GM12878 (cell line): ENCODE measurements at regions not wholly inside any gene's neighbourhood (a gene's known extent, or its start where the extent isn't known, plus 50 kb on each side); places are given as distances from the start of the nearest gene placed in this dataset.

ENCODE experiments used
- ATAC-seq: fragments of 200-7000 bp; cut with Tn5 transposase; 3 replicates; pipeline ENCODE4 v1.9.1; 2020; ENCODE audit warnings: mild to moderate bottlenecking, moderate library complexity
- BruUV-seq: library from RNA; stranded (reverse); fragments of 400-500 nt; replicated peaks from 2 replicates; lab custom pipeline; 2021; lab: Mats Ljungman, UMichigan
- CTCF ChIA-PET: fragments of 300-600 bp; sonication (Branson Sonifier 250); formaldehyde crosslinking; extraction: SDS; loops from one replicate; lab custom pipeline; 2021; ENCODE audit warnings: inconsistent platforms; lab: Yijun Ruan, JAX
- POLR2A ChIA-PET: fragments of 350-600 bp; formaldehyde crosslinking; extraction: SDS; loops from one replicate; lab custom pipeline; 2021; ENCODE audit warnings: inconsistent platforms; lab: Charles Lee
- RAD21 ChIA-PET: fragments of 300-600 bp; sonication (Branson Sonifier 250); formaldehyde crosslinking; loops from one replicate; lab custom pipeline; 2023; ENCODE audit warnings: antibody characterized with exemption; ENCODE audit not compliant: unreplicated experiment; lab: Charles Lee
- SMC1A ChIA-PET: fragments of 300-600 bp; sonication (Branson Sonifier 250); formaldehyde crosslinking; loops from one replicate; lab custom pipeline; 2023; ENCODE audit not compliant: unreplicated experiment, uncharacterized antibody; lab: Charles Lee
- DNase-seq: peaks from one replicate; pipeline ENCODE4 v3.0.0-alpha.2; 2011; ENCODE audit warnings: low read depth, low spot score
- FAIRE-seq: peaks from 3 replicates; lab custom pipeline; 2011; peaks lifted over from hg19 to GRCh38; lab: Jason Lieb, UNC
- H2AFZ ChIP-seq: 2 replicates; pipeline ENCODE4 v1.6.0; 2011; ENCODE audit warnings: low read depth, low read length, control low read depth; ENCODE audit not compliant: control insufficient read depth
- H3K27ac ChIP-seq: 2 replicates; pipeline ENCODE4 v1.5.1; 2011; ENCODE audit warnings: control low read depth; ENCODE audit not compliant: control insufficient read depth, insufficient read depth
- H3K27me3 ChIP-seq, 2 experiments: replicated peaks in 1 of 2; 2 replicates each; pipeline versions ENCODE4 v1.6.0 to v1.6.1; 2011; ENCODE audit warnings: low read length in 1 of 2; ENCODE audit not compliant: control insufficient read depth in 2 of 2, insufficient read depth in 2 of 2
- H3K36me3 ChIP-seq, 2 experiments: 2 replicates each; pipeline ENCODE4 v1.5.1; 2011; ENCODE audit warnings: low read length in 1 of 2; ENCODE audit not compliant: control insufficient read depth in 2 of 2, insufficient read depth in 2 of 2
- H3K4me1 ChIP-seq: 2 replicates; pipeline ENCODE4 v1.6.1; 2011; ENCODE audit warnings: mild to moderate bottlenecking, low read length, moderate library complexity, mixed read lengths; ENCODE audit not compliant: control insufficient read depth, insufficient read depth
- H3K4me2 ChIP-seq: 2 replicates; pipeline ENCODE4 v1.6.0; 2011; ENCODE audit warnings: control low read depth; ENCODE audit not compliant: control insufficient read depth, insufficient read depth
- H3K4me3 ChIP-seq: fragments of 200-600 bp; sonication (generic); 2 replicates; pipeline ENCODE4 v1.5.1; 2016
- H3K79me2 ChIP-seq: 2 replicates; pipeline ENCODE4 v1.6.0; 2011; ENCODE audit warnings: low read length; ENCODE audit not compliant: control insufficient read depth, insufficient read depth
- H3K9ac ChIP-seq: 2 replicates; pipeline ENCODE4 v1.8.0; 2011; ENCODE audit warnings: low read length, control low read depth, mixed read lengths; ENCODE audit not compliant: control insufficient read depth, insufficient read depth
- H3K9me3 ChIP-seq: replicated peaks from 3 replicates; pipeline ENCODE4 v1.5.1; 2011; ENCODE audit warnings: mild to moderate bottlenecking, low read length; ENCODE audit not compliant: control insufficient read depth, insufficient read depth
- H4K20me1 ChIP-seq: 2 replicates; pipeline ENCODE4 v1.6.0; 2011; ENCODE audit not compliant: control insufficient read depth, insufficient read depth
- FOXK2 ChIP-seq: fragments of 450-650 bp; IDR thresholded peaks from 2 replicates; pipeline ENCODE4 v1.6.1; 2017; ENCODE audit warnings: mild to moderate bottlenecking, moderate library complexity
- NR2C2 ChIP-seq: IDR thresholded peaks from 2 replicates; pipeline ENCODE4 v1.6.1; 2011; ENCODE audit warnings: borderline replicate concordance, low read depth; ENCODE audit not compliant: control insufficient read depth, insufficient read length
- WGBS: methylation state at CpG from one replicate; pipeline ENCODE4 v1.1.6; 2016; ENCODE audit warnings: low lambda C conversion rate; ENCODE audit not compliant: insufficient replicate concordance, insufficient coverage; ENCODE audit errors: missing lambda C conversion rate; 5-methylcytosine and 5-hydroxymethylcytosine counted together
- in situ Hi-C: fragments of 300-500 bp; cut with MboI; formaldehyde crosslinking; loops from 9 replicates; pipeline ENCODE4 v1.14.3; 2018; ENCODE audit warnings: mixed read lengths
- intact Hi-C: fragments of 100-400 bp; cut with micrococcal nuclease; formaldehyde crosslinking; loops from one replicate; pipeline ENCODE4 v1.14.2; 2022; ENCODE audit not compliant: unreplicated experiment
- TF ChIP-seq, protein P1 (sequence below): fragments of 450-650 bp; IDR thresholded peaks from 2 replicates; pipeline ENCODE4 v1.6.1; 2017; ENCODE audit warnings: low read depth, mild to moderate bottlenecking, moderate library complexity
- TF ChIP-seq, protein P2 (sequence below): IDR thresholded peaks from 2 replicates; pipeline ENCODE4 v1.6.1; 2011; ENCODE audit warnings: borderline replicate concordance, low read depth, mild to moderate bottlenecking, moderate library complexity, low read length; ENCODE audit not compliant: insufficient read depth, poor library complexity, severe bottlenecking

DNA sequence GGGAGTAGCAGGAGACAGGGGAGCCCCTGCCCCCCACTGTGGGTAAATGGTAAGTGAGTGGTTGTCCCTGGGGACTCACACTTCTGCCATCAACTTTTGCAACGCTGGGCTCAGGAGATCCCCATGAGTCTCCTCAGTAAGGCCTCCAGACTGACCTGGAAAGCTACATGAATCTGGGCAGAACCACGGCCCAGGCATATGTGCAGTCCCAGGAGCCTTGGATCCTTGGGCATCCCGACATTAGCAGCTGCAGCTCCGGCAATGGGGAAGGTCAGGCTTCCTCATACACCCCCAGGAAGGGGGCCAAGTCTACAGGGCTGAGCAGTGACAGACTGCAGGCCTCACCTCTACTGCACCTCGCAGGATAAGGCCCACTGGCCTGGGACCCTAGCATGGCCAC, 868.7 kb upstream of the ADGRL4 start (continued):
- TF ChIP-seq, protein P1, sequence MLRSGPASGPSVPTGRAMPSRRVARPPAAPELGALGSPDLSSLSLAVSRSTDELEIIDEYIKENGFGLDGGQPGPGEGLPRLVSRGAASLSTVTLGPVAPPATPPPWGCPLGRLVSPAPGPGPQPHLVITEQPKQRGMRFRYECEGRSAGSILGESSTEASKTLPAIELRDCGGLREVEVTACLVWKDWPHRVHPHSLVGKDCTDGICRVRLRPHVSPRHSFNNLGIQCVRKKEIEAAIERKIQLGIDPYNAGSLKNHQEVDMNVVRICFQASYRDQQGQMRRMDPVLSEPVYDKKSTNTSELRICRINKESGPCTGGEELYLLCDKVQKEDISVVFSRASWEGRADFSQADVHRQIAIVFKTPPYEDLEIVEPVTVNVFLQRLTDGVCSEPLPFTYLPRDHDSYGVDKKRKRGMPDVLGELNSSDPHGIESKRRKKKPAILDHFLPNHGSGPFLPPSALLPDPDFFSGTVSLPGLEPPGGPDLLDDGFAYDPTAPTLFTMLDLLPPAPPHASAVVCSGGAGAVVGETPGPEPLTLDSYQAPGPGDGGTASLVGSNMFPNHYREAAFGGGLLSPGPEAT, result no peak
- TF ChIP-seq FOXK2, result no peak

DNA sequence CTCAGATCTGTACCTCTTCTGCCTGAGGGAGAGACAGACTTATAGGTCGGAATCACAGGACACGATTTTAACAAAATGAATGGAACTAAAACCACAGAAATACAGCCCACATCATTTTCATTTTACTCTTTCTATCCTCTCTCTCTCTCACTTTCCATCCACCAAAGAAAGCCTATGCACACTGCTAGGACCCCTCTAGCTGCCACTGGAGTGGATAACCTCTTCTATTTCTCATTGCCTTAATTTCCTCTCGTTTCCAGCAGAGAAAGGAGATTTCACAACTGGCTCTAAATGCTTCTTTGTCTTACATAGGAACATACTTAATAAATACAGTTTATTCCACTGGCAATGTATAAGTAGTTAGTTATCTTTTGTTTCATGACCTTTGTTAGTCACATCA, 867.8 kb upstream of the ADGRL4 start:
- H3K4me3 ChIP-seq, result no peak overlapping the region
- no peak overlapping the region for H3K9ac ChIP-seq
- H4K20me1 ChIP-seq, result no peaks in the 10 kb centered on the region
- DNase-seq (no peak), FAIRE-seq (no peak), ATAC-seq (no peak)
- ChIA-PET CTCF (no interaction called here), SMC1A (no interaction called here), POLR2A (no interaction called here)
- BruUV-seq, result no TSS peak
- no peak overlapping the region for H3K4me2 ChIP-seq
- intact Hi-C loops (no loop called here), in situ Hi-C loops (no loop called here)
- no peaks in the 10 kb centered on the region for H3K4me1 ChIP-seq
- H3K9me3 ChIP-seq, result no peaks in the 10 kb centered on the region
- H3K79me2 ChIP-seq, result no peaks in the 10 kb centered on the region
- H3K27ac ChIP-seq, result no peak overlapping the region
- TF ChIP-seq, protein P2, sequence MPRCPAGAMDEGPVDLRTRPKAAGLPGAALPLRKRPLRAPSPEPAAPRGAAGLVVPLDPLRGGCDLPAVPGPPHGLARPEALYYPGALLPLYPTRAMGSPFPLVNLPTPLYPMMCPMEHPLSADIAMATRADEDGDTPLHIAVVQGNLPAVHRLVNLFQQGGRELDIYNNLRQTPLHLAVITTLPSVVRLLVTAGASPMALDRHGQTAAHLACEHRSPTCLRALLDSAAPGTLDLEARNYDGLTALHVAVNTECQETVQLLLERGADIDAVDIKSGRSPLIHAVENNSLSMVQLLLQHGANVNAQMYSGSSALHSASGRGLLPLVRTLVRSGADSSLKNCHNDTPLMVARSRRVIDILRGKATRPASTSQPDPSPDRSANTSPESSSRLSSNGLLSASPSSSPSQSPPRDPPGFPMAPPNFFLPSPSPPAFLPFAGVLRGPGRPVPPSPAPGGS, result no peak
- no peak for TF ChIP-seq NR2C2
- TF ChIP-seq, all 136 proteins: peak for 0
- Histone ChIP-seq H2AFZ (no peak overlapping the region), H3K36me3 (no peaks in the 10 kb centered on the region), H3K27me3 (no peaks in the 10 kb centered on the region)
- 0% methylated on average over 3 of the region's 3 CpGs for WGBS
- RAD21 ChIA-PET, result no interaction called here
